ENCODE measurements at regions not wholly inside any gene's neighbourhood (a gene's known extent, or its start where the extent isn't known, plus 50 kb on each side); places are given as distances from the start of the nearest gene placed in this dataset.

GRCh38 chr20:4617019-4617418 is 69.2 kb upstream of the PRNP start:
- Histone ChIP-seq H4K5ac (ENCODE audit: insufficient read length, low read depth, low read length) (no peak overlapping the region), H2BK12ac (ENCODE audit: insufficient read length, low read depth, low read length) (no peak overlapping the region), H4K8ac (replicated peaks; ENCODE audit: insufficient read length, low read depth, low read length) (no peak overlapping the region), H3K56ac (ENCODE audit: insufficient read length, low read depth, low read length) (no peak overlapping the region), H3K79me1 (ENCODE audit: insufficient read depth, low read depth, low read length, poor library complexity, severe bottlenecking) (no peaks in the 10 kb centered on the region), H3K27ac (ENCODE audit: insufficient read length, low read depth, low read length) (no peak overlapping the region), H3K4me1 (ENCODE audit: insufficient read depth, low read length) (no peaks in the 10 kb centered on the region), H2BK5ac (ENCODE audit: insufficient read length, low read length) (no peak overlapping the region), H3K14ac (ENCODE audit: insufficient read depth, low read length) (no peak overlapping the region), H3K23ac (ENCODE audit: insufficient read length, low read depth, low read length) (no peak overlapping the region), H3K27me3 (ENCODE audit: insufficient read depth, low read length) (no peaks in the 10 kb centered on the region), H3K9me3 (ENCODE audit: control insufficient read depth, low read depth, low read length) (no peaks in the 10 kb centered on the region), H3K4ac (ENCODE audit: low read depth, low read length) (no peak overlapping the region), H3K18ac (ENCODE audit: insufficient read length, low read depth, low read length) (no peak overlapping the region), H3K4me2 (ENCODE audit: insufficient read depth, insufficient read length, low read length) (no peak overlapping the region), H2AK5ac (ENCODE audit: insufficient read length, low read length) (no peak overlapping the region), H2BK20ac (ENCODE audit: low read depth, low read length, poor library complexity, severe bottlenecking) (no peak overlapping the region), H2BK120ac (ENCODE audit: low read depth, low read length, poor library complexity, severe bottlenecking) (no peak overlapping the region), H2AFZ (ENCODE audit: low read length) (no peak overlapping the region), H3T11ph (ENCODE audit: low read length) (no peak overlapping the region), H3K9ac (ENCODE audit: extremely low read depth, insufficient read length, low read length) (no peak overlapping the region), H4K91ac (ENCODE audit: insufficient read length, low read depth, low read length) (no peak overlapping the region), H4K20me1 (ENCODE audit: control insufficient read depth, insufficient read depth, insufficient read length) (no peaks in the 10 kb centered on the region), H2BK15ac (ENCODE audit: low read depth, low read length) (no peak overlapping the region), H3K79me2 (ENCODE audit: insufficient read depth, low read length) (no peaks in the 10 kb centered on the region), H3K23me2 (ENCODE audit: insufficient read length, low read depth, low read length, poor library complexity, severe bottlenecking) (no peaks in the 10 kb centered on the region)
- Mint-ChIP-seq H3K9me3 (peaks cover 2 to 6% of the 10 kb centered on the region in 2 experiments; a peak in 2 of 5 replicates), H3K27ac (no peak overlapping the region), H3K27me3 (ENCODE audit: low read depth) (peaks cover 5% of the 10 kb centered on the region), H3K4me1 (peaks cover 6 to 9% of the 10 kb centered on the region in 2 experiments), H3K4me3 (no peak overlapping the region), H3K36me3 (ENCODE audit: insufficient read depth in 1 of 3, low read depth in 3 of 3) (0 out of 7 replicates have a peak, but pooled peaks cover 0 to under 1% (median 0%) of the 10 kb centered on the region in 3 experiments)
- WGBS (ENCODE audit: extremely low coverage, insufficient read length, low lambda C conversion rate), result no CpG with 5 or more reads among the region's 2 CpGs
- no peak for TF ChIP-seq CTCF (conservative IDR thresholded peaks at IDR 0.05)
- DNase-seq, result no peak

Data from H9 (cell line).